Epithelial cell of esophagus (primary cell): ENCODE measurements at regions not wholly inside any gene's neighbourhood (a gene's known extent, or its start where the extent isn't known, plus 50 kb on each side); places are given as distances from the start of the nearest gene placed in this dataset.
A peak's percentile ranks its signal among the peaks of the same experiment; 100 is the strongest.

Source experiments
- DNase-seq: peaks from one replicate; pipeline ENCODE4 v3.0.0; 2010; ENCODE audit warnings: low read depth
- H3K4me3 ChIP-seq: 2 replicates; pipeline ENCODE4 v1.5.1; 2011; ENCODE audit warnings: mild to moderate bottlenecking, low read length, control low read depth
- TF ChIP-seq, protein P1 (sequence below): IDR thresholded peaks from 2 replicates; pipeline ENCODE4 v1.5.1; 2011; ENCODE audit warnings: low read depth, mild to moderate bottlenecking, low read length, control low read depth, inconsistent platforms; ENCODE audit not compliant: insufficient read depth; ENCODE audit errors: missing control alignments

DNA sequence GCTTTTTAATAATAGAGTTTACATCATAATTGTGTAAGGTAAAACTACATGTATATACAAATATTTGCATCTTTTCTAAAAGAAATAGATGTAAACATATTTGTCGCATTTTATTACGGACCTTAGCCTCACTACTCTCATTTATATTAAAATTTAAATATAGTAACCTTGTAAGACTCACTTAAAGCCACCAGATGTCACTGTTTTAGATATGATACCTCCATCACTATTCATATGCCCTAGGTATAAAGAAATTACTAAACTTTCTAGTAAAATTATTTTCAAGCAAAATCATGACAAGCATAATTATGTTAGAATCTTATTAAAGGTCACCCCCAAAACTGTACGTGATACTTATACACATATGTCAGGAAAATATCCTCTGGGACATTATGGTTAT, 674.3 kb upstream of the REG3G start:
- DNase-seq: peak; percentile 0
- H3K4me3 ChIP-seq: no peak overlapping the region
- TF ChIP-seq, protein P1, sequence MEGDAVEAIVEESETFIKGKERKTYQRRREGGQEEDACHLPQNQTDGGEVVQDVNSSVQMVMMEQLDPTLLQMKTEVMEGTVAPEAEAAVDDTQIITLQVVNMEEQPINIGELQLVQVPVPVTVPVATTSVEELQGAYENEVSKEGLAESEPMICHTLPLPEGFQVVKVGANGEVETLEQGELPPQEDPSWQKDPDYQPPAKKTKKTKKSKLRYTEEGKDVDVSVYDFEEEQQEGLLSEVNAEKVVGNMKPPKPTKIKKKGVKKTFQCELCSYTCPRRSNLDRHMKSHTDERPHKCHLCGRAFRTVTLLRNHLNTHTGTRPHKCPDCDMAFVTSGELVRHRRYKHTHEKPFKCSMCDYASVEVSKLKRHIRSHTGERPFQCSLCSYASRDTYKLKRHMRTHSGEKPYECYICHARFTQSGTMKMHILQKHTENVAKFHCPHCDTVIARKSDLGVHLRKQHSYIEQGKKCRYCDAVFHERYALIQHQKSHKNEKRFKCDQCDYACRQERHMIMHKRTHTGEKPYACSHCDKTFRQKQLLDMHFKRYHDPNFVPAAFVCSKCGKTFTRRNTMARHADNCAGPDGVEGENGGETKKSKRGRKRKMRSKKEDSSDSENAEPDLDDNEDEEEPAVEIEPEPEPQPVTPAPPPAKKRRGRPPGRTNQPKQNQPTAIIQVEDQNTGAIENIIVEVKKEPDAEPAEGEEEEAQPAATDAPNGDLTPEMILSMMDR: no peak

DNA sequence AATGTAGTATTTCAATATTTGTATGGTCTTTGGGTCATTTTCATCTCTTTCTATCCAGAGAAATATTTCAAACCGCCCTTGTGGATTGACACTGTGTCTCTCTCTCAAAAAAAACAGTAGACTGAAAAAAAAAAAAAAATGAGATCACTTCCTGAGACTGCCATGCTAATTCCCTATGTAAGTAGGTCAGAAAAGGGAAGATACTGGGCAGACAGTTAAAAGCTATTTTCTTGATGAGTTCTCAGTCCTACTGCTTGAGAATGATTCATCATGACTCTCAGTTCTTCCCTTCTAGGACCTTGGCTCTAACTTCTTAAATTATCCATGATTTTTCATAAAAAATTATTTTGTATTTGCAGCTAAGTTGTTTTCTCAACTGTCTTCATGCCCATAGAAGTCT, 672.3 kb upstream of the REG3G start:
- no peak overlapping the region for H3K4me3 ChIP-seq
- TF ChIP-seq, protein P1: no peak
- no peak for DNase-seq

- H3K4me3 ChIP-seq: no peak overlapping the region
- TF ChIP-seq, protein P1: no peak
- no peak for DNase-seq
These were observed 669.5 kb upstream of the REG3G start for GRCh38 chr2:78355967-78356366.

GRCh38 chr2:78383576-78383975, 641.9 kb upstream of the REG3G start:
- H3K4me3 ChIP-seq: no peak overlapping the region
- TF ChIP-seq, protein P1: no peak
- DNase-seq: no peak

DNA sequence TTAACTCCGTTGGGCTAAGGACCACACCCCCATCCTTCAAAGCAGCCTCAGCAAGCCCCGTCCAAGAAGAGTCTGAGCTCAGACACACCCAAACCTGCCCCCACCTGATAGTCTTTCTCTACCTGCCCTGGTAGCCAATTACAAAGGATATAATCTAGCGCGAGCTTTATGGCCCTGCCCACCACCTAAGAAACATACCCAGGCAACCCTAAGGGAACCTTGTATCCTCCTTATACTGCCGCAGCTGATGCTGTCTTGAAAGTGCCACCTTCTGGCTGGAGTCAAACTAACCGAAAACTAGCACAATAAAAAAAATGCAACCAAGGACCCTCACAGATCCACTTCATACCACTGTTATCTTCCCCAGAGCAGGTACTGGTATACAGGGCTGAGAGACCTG, 628.3 kb upstream of the REG3G start:
- TF ChIP-seq, protein P1: no peak
- H3K4me3 ChIP-seq: no peak overlapping the region
- no peak for DNase-seq

GRCh38 chr2:78407960-78408794, 617.3 kb upstream of the REG3G start:
- DNase-seq: no peak
- TF ChIP-seq, protein P1: no peak
- H3K4me3 ChIP-seq: no peak overlapping the region

GRCh38 chr2:78408795-78409118, 616.7 kb upstream of the REG3G start:
- no peak overlapping the region for H3K4me3 ChIP-seq
- TF ChIP-seq, protein P1: no peak
- no peak for DNase-seq
